Kidney (tissue), 13 donors: ENCODE measurements at regions not wholly inside any gene's neighbourhood (a gene's known extent, or its start where the extent isn't known, plus 50 kb on each side); places are given as distances from the start of the nearest gene placed in this dataset.

Experiments
- DNase-seq, 5 donors: peaks; one replicate each; pipeline ENCODE4 v3.0.0-alpha.2; 2013 to 2020
- FAIRE-seq: peaks from 2 replicates; lab custom pipeline; 2012; peaks lifted over from hg19 to GRCh38; lab: Jason Lieb, UNC
- H3K27ac ChIP-seq, 2 donors: one replicate each; pipeline ENCODE4 v1.7.0; 2013; ENCODE audit warnings: low read depth in 2 of 2, low read length in 2 of 2, inconsistent platforms in 1 of 2
- H3K27me3 ChIP-seq: one replicate; pipeline ENCODE4 v1.7.1; 2013; ENCODE audit warnings: low read length, inconsistent platforms; ENCODE audit not compliant: control insufficient read depth, insufficient read depth
- H3K36me3 ChIP-seq, 3 donors: one replicate each; pipeline versions ENCODE4 v1.7.0 to v1.7.1; 2013; ENCODE audit warnings: low read length in 3 of 3, control low read depth in 1 of 3, inconsistent platforms in 1 of 3; ENCODE audit not compliant: insufficient read depth in 3 of 3, control insufficient read depth in 2 of 3
- H3K4me1 ChIP-seq, 3 donors: one replicate each; pipeline versions ENCODE4 v1.7.0 to v1.7.1; 2013; ENCODE audit warnings: low read length in 3 of 3, inconsistent platforms in 1 of 3, low read depth in 1 of 3; ENCODE audit not compliant: control insufficient read depth in 2 of 3, insufficient read depth in 2 of 3
- H3K4me3 ChIP-seq, 3 donors: one replicate each; pipeline versions ENCODE4 v1.7.0 to v1.8.1; 2013; ENCODE audit warnings: low read length in 3 of 3, control low read depth in 1 of 3, inconsistent platforms in 1 of 3
- H3K9ac ChIP-seq, 3 donors: one replicate each; pipeline versions ENCODE4 v1.7.0 to v1.7.1; 2013; ENCODE audit warnings: low read length in 3 of 3, control low read depth in 1 of 3, inconsistent platforms in 1 of 3
- H3K9me3 ChIP-seq, 3 donors: one replicate each; pipeline versions ENCODE4 v1.7.0 to v1.7.1; 2013; ENCODE audit warnings: low read length in 3 of 3, control low read depth in 1 of 3, inconsistent platforms in 1 of 3; ENCODE audit not compliant: control insufficient read depth in 2 of 3, insufficient read depth in 1 of 3
- intact Hi-C: fragments of 100-400 bp; cut with DNase I; formaldehyde crosslinking; loops from one replicate; pipeline ENCODE4 v1.11.1; 2022
- TF ChIP-seq, protein P1 (sequence below): IDR thresholded peaks from 3 replicates; pipeline ENCODE4 v1.5.1; 2012; ENCODE audit warnings: mild to moderate bottlenecking, moderate library complexity, borderline replicate concordance; ENCODE audit not compliant: insufficient read depth; ENCODE audit errors: extremely low read depth
- donor health status: control.
- donor health status: control.
- donor health status: control.
- donor health status: control.
- donor health status: control.
- donor health status: DM: yes; HTN: yes; CAD: no.
- donor health status: Normal renal cell carcinoma (clear cell type).

DNA sequence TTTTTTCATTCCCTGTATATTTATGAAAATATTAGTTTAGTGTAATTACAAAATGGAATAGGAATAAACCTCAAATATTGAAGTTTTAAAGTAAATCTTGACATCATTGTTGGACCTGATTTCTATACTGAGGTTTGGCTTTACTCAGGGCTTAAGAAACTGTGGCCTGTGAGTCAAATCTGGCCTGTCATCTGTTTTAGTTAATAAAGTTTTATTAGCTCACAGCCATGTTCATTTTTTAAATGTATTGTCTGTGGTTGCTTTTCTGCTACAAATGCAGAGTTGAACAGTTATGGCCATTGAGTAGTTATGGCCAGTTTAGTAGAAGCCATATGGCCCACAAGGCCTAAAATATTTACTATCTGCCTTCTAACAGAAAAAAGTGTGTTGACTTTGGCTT is 80.7 kb downstream of the DIPK2A start:
- Histone ChIP-seq H3K4me1 (no peaks in the 10 kb centered on the region), H3K9me3 (no peaks in the 10 kb centered on the region), H3K27me3 (no peaks in the 10 kb centered on the region), H3K9ac (no peak overlapping the region), H3K4me3 (no peak overlapping the region), H3K27ac (no peak overlapping the region), H3K36me3 (no peaks in the 10 kb centered on the region)
- TF ChIP-seq, protein P1, sequence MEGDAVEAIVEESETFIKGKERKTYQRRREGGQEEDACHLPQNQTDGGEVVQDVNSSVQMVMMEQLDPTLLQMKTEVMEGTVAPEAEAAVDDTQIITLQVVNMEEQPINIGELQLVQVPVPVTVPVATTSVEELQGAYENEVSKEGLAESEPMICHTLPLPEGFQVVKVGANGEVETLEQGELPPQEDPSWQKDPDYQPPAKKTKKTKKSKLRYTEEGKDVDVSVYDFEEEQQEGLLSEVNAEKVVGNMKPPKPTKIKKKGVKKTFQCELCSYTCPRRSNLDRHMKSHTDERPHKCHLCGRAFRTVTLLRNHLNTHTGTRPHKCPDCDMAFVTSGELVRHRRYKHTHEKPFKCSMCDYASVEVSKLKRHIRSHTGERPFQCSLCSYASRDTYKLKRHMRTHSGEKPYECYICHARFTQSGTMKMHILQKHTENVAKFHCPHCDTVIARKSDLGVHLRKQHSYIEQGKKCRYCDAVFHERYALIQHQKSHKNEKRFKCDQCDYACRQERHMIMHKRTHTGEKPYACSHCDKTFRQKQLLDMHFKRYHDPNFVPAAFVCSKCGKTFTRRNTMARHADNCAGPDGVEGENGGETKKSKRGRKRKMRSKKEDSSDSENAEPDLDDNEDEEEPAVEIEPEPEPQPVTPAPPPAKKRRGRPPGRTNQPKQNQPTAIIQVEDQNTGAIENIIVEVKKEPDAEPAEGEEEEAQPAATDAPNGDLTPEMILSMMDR: no peak
- DNase-seq (no peak), FAIRE-seq (no peak)
- intact Hi-C loops: no loop called here

DNA sequence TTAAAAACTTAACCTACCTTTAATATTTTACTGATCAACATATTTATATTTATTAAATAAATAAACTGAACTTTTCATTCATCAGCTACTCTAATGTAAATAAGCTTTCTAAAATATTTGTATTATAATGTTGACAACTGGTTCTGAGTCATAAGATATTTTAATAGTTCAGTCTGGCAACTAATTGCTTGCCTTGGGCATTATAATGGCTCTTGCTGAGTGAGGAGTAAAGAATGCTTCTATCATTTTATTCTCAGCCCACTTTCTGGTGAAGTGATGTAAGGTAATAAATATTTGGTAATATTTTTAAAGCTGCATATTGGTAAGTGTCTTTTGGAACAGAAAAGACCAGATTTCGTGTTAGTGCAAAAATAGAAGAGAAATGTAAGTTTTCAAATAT is 81.5 kb downstream of the DIPK2A start:
- no peaks in the 10 kb centered on the region for H3K9me3 ChIP-seq
- no peaks in the 10 kb centered on the region for H3K36me3 ChIP-seq
- H3K4me3 ChIP-seq: no peak overlapping the region
- DNase-seq (no peak), FAIRE-seq (no peak)
- H3K27me3 ChIP-seq: no peaks in the 10 kb centered on the region
- intact Hi-C loops: no loop called here
- H3K27ac ChIP-seq: no peak overlapping the region
- H3K9ac ChIP-seq: no peak overlapping the region
- no peaks in the 10 kb centered on the region for H3K4me1 ChIP-seq
- TF ChIP-seq, protein P1: no peak

DNA sequence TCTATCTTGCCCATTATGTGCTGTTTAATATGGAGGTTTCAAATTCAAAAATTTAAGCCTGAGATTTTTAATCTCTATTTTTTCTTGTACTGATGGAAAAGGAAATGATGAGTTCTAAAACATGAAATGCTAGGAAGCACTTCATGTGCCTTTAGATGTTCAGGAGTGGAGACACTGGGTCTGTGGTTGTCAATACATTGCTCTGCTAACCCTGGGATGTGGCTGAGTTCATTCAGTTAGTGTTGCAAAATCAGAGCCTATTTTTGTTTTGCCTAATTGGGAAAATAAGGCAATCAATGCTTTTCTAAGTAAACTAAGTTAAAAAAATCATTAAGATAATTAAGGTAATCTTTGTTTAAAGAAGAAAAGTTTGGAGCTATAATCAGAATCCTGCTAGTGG is 83.1 kb downstream of the DIPK2A start:
- Histone ChIP-seq H3K9me3 (no peaks in the 10 kb centered on the region), H3K9ac (no peak overlapping the region), H3K4me3 (no peak overlapping the region), H3K27me3 (no peaks in the 10 kb centered on the region), H3K36me3 (no peaks in the 10 kb centered on the region), H3K27ac (no peak overlapping the region), H3K4me1 (no peaks in the 10 kb centered on the region)
- DNase-seq (no peak), FAIRE-seq (no peak)
- TF ChIP-seq, protein P1: no peak
- intact Hi-C loops: no loop called here

DNA sequence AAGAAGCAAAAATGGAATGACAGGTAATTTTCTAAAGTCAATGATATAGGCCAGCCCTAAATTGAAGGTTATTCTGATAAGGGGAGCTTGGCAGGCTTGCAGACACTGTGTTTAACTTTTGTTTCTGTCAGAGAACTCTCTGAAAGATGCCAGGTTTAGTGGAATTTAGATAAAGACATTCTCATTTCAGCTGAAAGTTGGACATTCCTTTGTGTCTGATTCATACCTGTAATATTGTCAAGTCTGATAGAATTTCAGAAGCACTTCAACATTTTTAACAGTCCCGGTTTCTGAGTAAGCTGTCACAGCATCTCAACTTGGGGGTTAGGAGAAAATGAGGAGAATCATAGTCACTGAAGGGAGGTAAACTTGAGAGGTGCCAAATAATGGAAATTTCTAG is 84.0 kb downstream of the DIPK2A start:
- FAIRE-seq: no peak
- no peaks in the 10 kb centered on the region for H3K27me3 ChIP-seq
- intact Hi-C loops: no loop called here
- H3K4me3 ChIP-seq: no peak overlapping the region
- no peaks in the 10 kb centered on the region for H3K36me3 ChIP-seq
- no peak overlapping the region for H3K27ac ChIP-seq
- no peaks in the 10 kb centered on the region for H3K9me3 ChIP-seq
- TF ChIP-seq, protein P1: no peak
- no peak overlapping the region for H3K9ac ChIP-seq
- H3K4me1 ChIP-seq: no peaks in the 10 kb centered on the region
- no peak for DNase-seq
